Lower lobe of right lung (tissue), 2 donors: ENCODE measurements at regions not wholly inside any gene's neighbourhood (a gene's known extent, or its start where the extent isn't known, plus 50 kb on each side); places are given as distances from the start of the nearest gene placed in this dataset.

ENCODE experiments used
- ATAC-seq, 2 donors: fragments of 200-7000 bp; cut with Tn5 transposase; one replicate each; pipeline ENCODE4 v1.9.1; 2020 to 2022; ENCODE audit warnings: mild to moderate bottlenecking in 2 of 2, moderate library complexity in 2 of 2
- DNase-seq: peaks from one replicate; pipeline ENCODE4 v3.0.0-alpha.2; 2020
- H3K27ac ChIP-seq: fragments of 200-600 bp; one replicate; pipeline ENCODE4 v1.8.0; 2022
- H3K27me3 ChIP-seq: fragments of 200-600 bp; one replicate; pipeline ENCODE4 v1.8.0; 2022; ENCODE audit warnings: low read depth
- H3K36me3 ChIP-seq: fragments of 200-600 bp; one replicate; pipeline ENCODE4 v1.8.0; 2022; ENCODE audit warnings: mild to moderate bottlenecking
- H3K4me1 ChIP-seq: fragments of 200-600 bp; one replicate; pipeline ENCODE4 v1.8.0; 2022
- H3K4me3 ChIP-seq: fragments of 200-600 bp; one replicate; pipeline ENCODE4 v1.8.0; 2022; ENCODE audit warnings: mild to moderate bottlenecking
- H3K9me3 ChIP-seq: fragments of 200-600 bp; one replicate; pipeline ENCODE4 v1.8.0; 2022
- intact Hi-C: fragments of 100-400 bp; cut with DNase I; formaldehyde crosslinking; loops from one replicate; pipeline ENCODE4 v1.11.0; 2022
- TF ChIP-seq, protein P1 (sequence below): fragments of 200-600 bp; IDR thresholded peaks from one replicate; pipeline ENCODE4 v1.8.0; 2022; ENCODE audit warnings: antibody characterized with exemption, mild to moderate bottlenecking
- donor health status: DM: no; HTN: yes; CAD: no; lungs with severe emphysema.

DNA sequence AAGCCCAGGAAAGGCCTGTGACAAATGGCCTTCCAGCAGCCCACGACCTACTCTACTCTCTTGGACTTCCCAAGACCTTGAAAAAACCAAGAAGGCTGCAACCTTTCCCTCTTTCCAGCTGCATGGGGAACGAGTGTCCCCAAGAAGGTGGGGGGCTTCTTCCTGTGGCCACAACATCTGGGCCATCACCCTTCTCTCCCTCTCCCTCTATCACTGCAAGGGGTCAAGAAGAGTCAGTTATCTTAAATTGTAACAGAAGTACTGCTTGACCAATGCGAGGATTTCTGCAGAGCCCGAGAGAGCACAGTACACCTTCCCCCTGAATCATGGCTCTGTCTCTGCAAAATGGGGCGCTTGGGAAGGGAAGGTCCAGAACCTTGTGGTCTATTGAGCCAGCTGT is 63.7 kb upstream of the ACAN start:
- TF ChIP-seq, protein P1, sequence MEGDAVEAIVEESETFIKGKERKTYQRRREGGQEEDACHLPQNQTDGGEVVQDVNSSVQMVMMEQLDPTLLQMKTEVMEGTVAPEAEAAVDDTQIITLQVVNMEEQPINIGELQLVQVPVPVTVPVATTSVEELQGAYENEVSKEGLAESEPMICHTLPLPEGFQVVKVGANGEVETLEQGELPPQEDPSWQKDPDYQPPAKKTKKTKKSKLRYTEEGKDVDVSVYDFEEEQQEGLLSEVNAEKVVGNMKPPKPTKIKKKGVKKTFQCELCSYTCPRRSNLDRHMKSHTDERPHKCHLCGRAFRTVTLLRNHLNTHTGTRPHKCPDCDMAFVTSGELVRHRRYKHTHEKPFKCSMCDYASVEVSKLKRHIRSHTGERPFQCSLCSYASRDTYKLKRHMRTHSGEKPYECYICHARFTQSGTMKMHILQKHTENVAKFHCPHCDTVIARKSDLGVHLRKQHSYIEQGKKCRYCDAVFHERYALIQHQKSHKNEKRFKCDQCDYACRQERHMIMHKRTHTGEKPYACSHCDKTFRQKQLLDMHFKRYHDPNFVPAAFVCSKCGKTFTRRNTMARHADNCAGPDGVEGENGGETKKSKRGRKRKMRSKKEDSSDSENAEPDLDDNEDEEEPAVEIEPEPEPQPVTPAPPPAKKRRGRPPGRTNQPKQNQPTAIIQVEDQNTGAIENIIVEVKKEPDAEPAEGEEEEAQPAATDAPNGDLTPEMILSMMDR, result no peak
- Histone ChIP-seq H3K27ac (no peak overlapping the region), H3K27me3 (peaks cover 25% of the 10 kb centered on the region), H3K4me1 (no peaks in the 10 kb centered on the region), H3K4me3 (no peak overlapping the region), H3K36me3 (no peaks in the 10 kb centered on the region), H3K9me3 (no peaks in the 10 kb centered on the region)
- DNase-seq (no peak), ATAC-seq (no peak)
- intact Hi-C loops, result no loop called here

DNA sequence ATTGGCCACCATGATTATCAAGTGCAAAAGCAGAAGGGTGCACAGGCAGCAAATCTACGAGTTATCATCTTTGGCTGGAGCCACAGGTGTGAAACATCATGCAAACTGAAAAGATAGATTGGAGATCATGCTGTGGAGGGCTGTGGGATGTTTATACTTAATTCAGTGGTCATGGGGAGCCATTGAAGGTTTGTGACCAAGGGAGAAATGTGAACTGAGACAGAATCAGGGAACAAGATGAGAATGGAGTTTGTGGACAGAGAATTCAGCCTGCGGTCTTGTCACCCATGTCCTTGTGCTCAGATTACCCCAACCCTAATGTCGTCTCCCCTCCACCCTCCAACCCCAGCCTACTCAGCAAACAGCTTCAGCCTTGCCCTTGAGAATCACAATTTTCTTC is 62.9 kb upstream of the ACAN start:
- intact Hi-C loops, result no loop called here
- no peaks in the 10 kb centered on the region for H3K9me3 ChIP-seq
- no peaks in the 10 kb centered on the region for H3K36me3 ChIP-seq
- TF ChIP-seq, protein P1, result no peak
- no peak for DNase-seq
- H3K4me3 ChIP-seq, result no peak overlapping the region
- peaks cover 22% of the 10 kb centered on the region for H3K27me3 ChIP-seq
- H3K27ac ChIP-seq, result no peak overlapping the region
- no peak for ATAC-seq
- no peaks in the 10 kb centered on the region for H3K4me1 ChIP-seq

- Histone ChIP-seq H3K36me3 (no peaks in the 10 kb centered on the region), H3K4me1 (no peaks in the 10 kb centered on the region), H3K4me3 (no peak overlapping the region), H3K9me3 (no peaks in the 10 kb centered on the region), H3K27me3 (peaks cover 18% of the 10 kb centered on the region), H3K27ac (no peak overlapping the region)
- TF ChIP-seq, protein P1, result no peak
- intact Hi-C loops, result no loop called here
- DNase-seq (no peak), ATAC-seq (no peak)
Measured at GRCh38 chr15:88741046-88741445, 62.2 kb upstream of the ACAN start.

DNA sequence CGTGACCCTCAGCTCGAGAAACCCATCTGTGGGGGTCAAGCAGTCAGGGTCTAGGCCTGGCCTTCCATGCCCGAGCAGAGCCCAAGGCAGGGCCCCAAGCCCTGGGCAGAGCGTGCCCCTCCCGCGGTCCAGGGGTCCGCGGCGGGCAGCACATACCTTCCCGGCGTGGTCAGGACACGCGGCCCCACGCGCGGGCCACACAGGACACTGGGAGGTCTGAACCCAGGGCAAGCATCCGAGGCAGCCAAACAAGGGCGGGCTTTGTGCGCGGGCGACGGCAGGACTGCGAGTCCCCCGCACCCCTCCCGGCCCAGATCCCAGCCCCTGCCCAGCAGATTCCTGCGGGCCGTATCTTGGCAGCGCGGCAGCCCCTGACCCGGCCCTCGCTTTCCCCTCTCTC is 61.6 kb upstream of the ACAN start:
- ATAC-seq (peak in 1 of 2 donors; percentile 43), DNase-seq (no peak)
- Histone ChIP-seq H3K27ac (no peak overlapping the region), H3K4me1 (no peaks in the 10 kb centered on the region), H3K9me3 (no peaks in the 10 kb centered on the region), H3K4me3 (no peak overlapping the region), H3K36me3 (no peaks in the 10 kb centered on the region), H3K27me3 (peaks cover 18% of the 10 kb centered on the region)
- intact Hi-C loops, result no loop called here
- TF ChIP-seq, protein P1, result no peak

DNA sequence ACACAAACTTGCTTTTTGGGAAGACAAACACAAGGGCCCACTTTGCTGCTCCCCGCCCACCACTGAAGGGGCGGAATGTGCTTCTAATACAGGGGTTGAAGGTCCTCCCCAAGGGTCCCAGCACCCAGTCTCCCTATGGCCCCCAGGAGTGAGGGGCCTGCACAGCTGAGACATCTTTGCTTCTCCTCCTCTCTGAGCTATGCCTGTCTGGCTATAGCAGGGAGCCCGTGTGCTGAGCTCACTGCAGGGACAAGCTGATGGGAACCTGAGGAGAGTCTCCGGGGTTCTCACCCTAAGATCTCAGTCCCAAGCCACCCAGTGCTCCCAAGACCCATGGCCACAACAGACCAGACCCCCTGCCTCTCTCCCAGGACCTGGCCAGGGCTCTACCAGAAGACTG is 61.1 kb upstream of the ACAN start:
- no peak for ATAC-seq
- Histone ChIP-seq H3K4me1 (no peaks in the 10 kb centered on the region), H3K27ac (no peak overlapping the region), H3K4me3 (no peak overlapping the region), H3K36me3 (no peaks in the 10 kb centered on the region), H3K27me3 (peaks cover 18% of the 10 kb centered on the region), H3K9me3 (no peaks in the 10 kb centered on the region)
- TF ChIP-seq, protein P1, result no peak
- intact Hi-C loops, result no loop called here
- DNase-seq, result no peak

DNA sequence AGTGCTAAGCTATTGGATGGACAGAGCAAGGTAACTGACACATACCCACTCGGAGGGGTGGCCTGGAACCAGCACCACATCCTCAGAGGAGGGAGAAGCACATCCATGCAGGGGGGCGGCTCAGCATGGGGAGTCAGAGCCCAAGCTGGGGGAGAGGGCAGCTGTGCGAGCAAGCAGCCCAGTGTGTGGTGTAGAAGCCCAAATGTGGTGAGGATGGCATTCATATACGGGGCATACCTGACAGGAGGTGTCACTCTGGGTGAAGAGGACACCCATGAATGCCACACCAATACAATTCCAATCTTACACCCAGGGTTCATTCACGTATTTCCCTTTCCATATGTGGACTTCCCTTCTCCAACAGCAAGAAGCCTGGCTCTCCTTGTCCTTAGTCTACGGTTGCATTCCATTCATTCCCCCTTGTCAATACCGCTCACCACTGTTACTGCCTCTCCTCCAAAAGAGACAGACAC is 58.7 kb upstream of the ACAN start:
- ATAC-seq (no peak), DNase-seq (no peak)
- Histone ChIP-seq H3K9me3 (no peaks in the 10 kb centered on the region), H3K4me3 (no peak overlapping the region), H3K27ac (no peak overlapping the region), H3K4me1 (no peaks in the 10 kb centered on the region), H3K36me3 (no peaks in the 10 kb centered on the region), H3K27me3 (peaks cover 18% of the 10 kb centered on the region)
- intact Hi-C loops, result no loop called here
- TF ChIP-seq, protein P1, result no peak
